ENCODE measurements at regions not wholly inside any gene's neighbourhood (a gene's known extent, or its start where the extent isn't known, plus 50 kb on each side); places are given as distances from the start of the nearest gene placed in this dataset.
"Not testable (repeated sequence)": the region's sequence is repeated elsewhere in the genome, so short reads cannot be mapped to it uniquely, and the experiment has no call there.

DNA sequence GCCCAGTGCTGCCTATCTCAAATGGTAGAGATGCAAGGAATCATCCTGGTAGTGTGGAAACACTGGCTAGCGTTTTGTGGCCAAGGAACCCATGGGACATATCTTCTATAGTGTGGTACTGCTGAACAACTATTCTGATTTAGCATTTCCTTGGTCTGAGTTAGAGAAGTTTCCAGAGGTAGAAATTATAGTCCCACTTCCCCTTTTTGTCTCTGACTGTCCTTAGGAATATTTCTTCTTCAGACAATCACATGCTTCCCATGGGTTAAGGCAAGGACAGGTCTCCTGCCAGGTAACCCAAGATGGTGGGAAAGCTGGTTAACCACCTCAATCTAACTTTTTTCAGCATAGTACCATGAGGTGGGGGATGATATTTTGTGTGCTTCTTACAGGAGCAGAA lies 729.5 kb upstream of the LRRTM4 start:
- no peak for DNase-seq (ENCODE audit: low read depth)
- H3K4me3 ChIP-seq (ENCODE audit: low read length) = no peak overlapping the region
- no peaks in the 10 kb centered on the region for H3K36me3 ChIP-seq (ENCODE audit: control insufficient read depth, insufficient read depth, low read length, severe bottlenecking)
- no peaks in the 10 kb centered on the region for H3K27me3 ChIP-seq (replicated peaks; ENCODE audit: control insufficient read depth, insufficient read depth, low read length)
- H3K4me1 ChIP-seq (ENCODE audit: control insufficient read depth, insufficient read depth, low read length) = no peaks in the 10 kb centered on the region
- no peak overlapping the region for H3K9ac ChIP-seq (ENCODE audit: low read length)
- peaks cover under 1% of the 10 kb centered on the region for H3K9me3 ChIP-seq (ENCODE audit: control insufficient read depth, low read length)

DNA sequence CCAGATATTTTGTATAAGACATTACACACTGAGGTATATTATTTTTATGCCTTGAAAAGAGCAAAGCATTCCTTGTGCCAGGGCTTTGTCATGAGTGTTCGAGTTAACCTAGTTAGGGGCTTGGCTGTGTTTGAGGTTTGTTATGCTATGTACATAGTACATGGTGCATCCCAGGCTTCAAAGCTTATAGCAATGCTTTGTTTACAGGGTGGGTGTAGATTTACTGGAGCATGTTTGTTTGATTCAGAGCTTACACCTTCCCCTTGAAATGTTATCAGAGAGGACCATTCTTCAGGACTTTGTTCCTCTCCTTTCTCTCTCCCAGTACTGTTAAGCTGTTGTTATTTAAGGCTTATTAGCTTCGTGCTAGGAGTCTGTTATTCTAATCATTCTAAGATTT lies 738.7 kb upstream of the LRRTM4 start:
- no peaks in the 10 kb centered on the region for H3K9me3 ChIP-seq (ENCODE audit: control insufficient read depth, low read length)
- DNase-seq (ENCODE audit: low read depth) = no peak
- no peaks in the 10 kb centered on the region for H3K27me3 ChIP-seq (replicated peaks; ENCODE audit: control insufficient read depth, insufficient read depth, low read length)
- H3K36me3 ChIP-seq (ENCODE audit: control insufficient read depth, insufficient read depth, low read length, severe bottlenecking) = no peaks in the 10 kb centered on the region
- no peak overlapping the region for H3K4me3 ChIP-seq (ENCODE audit: low read length)
- no peaks in the 10 kb centered on the region for H3K4me1 ChIP-seq (ENCODE audit: control insufficient read depth, insufficient read depth, low read length)
- H3K9ac ChIP-seq (ENCODE audit: low read length) = no peak overlapping the region

DNA sequence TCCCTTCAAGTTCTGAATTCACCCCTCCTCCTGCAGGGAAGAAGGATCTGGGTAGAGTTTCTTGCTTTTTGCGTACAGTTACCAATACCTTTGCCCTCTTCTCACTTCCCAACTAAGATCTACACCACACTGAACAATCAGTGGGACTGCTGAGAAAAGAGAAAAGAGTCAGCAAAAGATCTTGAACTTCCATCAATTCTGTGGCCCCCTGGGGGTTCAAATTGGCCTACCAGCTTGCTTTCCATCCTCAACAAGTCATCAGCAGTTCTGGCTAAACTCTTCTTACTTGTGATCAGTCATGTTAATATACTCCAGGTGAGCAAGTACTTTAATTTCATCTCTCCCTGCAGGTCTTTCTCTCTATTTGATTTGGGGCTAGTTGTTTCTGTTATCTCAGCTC lies 739.3 kb upstream of the LRRTM4 start:
- Histone ChIP-seq H3K4me3 (ENCODE audit: low read length) (no peak overlapping the region), H3K27me3 (replicated peaks; ENCODE audit: control insufficient read depth, insufficient read depth, low read length) (no peaks in the 10 kb centered on the region), H3K36me3 (ENCODE audit: control insufficient read depth, insufficient read depth, low read length, severe bottlenecking) (no peaks in the 10 kb centered on the region), H3K4me1 (ENCODE audit: control insufficient read depth, insufficient read depth, low read length) (no peaks in the 10 kb centered on the region), H3K9me3 (ENCODE audit: control insufficient read depth, low read length) (no peaks in the 10 kb centered on the region), H3K9ac (ENCODE audit: low read length) (no peak overlapping the region)
- no peak for DNase-seq (ENCODE audit: low read depth)

DNA sequence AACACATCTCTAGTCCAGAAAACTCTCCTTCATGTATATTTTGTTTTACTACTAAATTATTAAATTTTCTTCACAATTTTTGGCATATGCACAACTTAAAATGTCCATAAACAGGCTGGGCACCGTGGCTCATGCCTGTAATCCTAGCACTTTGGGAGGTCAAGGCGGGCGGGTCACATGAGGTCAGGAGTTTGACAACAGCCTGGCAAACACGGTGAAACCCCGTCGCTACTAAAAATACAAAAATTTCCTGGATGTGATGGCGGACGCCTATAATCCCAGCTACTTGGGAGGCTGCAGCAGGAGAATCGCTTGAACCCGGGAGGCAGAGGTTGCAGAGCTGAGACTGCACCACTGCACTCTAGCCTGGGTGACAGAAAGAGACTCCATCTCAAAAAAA lies 739.9 kb upstream of the LRRTM4 start:
- H3K9ac ChIP-seq (ENCODE audit: low read length) = not testable (repeated sequence)

DNA sequence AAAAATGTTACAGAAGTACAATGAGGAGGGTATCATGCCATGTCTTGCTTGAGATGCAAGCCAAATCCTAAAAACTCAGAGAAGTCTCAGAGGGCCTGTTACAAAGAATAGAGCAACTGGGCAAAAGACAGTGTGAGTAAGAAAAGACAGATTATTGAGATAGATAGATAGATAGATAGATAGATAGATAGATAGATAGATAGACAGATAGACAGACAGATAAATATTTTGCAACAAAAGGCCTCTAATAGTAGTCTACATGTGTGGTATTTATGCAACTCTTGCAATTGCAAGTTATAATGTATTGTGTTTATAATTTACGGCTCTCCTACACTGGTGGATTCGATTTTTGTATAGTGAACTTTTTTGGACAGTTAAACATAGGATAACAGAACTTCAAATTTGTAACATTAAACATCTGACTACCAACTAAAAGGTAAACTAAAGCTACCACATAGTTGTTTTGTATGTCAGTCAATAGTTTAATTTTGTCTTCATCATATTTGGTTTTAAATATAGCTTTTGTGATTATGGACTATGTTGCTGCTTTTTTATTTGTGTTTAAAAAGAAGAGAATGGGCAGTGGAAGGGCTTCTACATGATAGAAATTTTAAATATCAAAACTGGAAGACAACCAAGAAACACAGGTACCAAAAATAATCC lies 740.7 kb upstream of the LRRTM4 start:
- no peak for DNase-seq (ENCODE audit: low read depth)
- no peak overlapping the region for H3K9ac ChIP-seq (ENCODE audit: low read length)
- H3K36me3 ChIP-seq (ENCODE audit: control insufficient read depth, insufficient read depth, low read length, severe bottlenecking) = no peaks in the 10 kb centered on the region
- H3K4me3 ChIP-seq (ENCODE audit: low read length) = no peak overlapping the region
- H3K4me1 ChIP-seq (ENCODE audit: control insufficient read depth, insufficient read depth, low read length) = no peaks in the 10 kb centered on the region
- no peaks in the 10 kb centered on the region for H3K9me3 ChIP-seq (ENCODE audit: control insufficient read depth, low read length)
- no peaks in the 10 kb centered on the region for H3K27me3 ChIP-seq (replicated peaks; ENCODE audit: control insufficient read depth, insufficient read depth, low read length)

More for the DNA sequence above, 739.9 kb upstream of the LRRTM4 start:
- H3K4me1 ChIP-seq (ENCODE audit: control insufficient read depth, insufficient read depth, low read length); DNase-seq (ENCODE audit: low read depth); H3K27me3 ChIP-seq (replicated peaks; ENCODE audit: control insufficient read depth, insufficient read depth, low read length); H3K4me3 ChIP-seq (ENCODE audit: low read length); H3K9me3 ChIP-seq (ENCODE audit: control insufficient read depth, low read length); H3K36me3 ChIP-seq (ENCODE audit: control insufficient read depth, insufficient read depth, low read length, severe bottlenecking): not testable (repeated sequence)

DNA sequence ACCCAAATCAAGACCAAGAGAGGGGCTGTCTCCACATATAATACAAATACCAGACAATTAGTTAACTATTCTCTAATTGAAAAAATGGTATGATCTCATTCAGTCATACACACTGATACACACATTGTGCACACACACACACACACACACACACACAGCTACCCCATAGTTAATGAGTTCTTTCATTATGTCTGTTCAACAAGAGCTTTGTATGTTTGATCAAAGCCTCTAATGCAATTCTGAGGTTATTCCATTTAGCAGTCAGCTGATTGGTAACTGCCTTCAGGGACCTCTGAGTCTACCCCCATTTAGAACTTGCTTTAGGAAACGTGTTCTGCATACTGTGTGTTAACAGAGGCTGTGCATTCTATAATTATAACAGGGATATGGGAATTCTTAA lies 741.4 kb upstream of the LRRTM4 start:
- no peak for DNase-seq (ENCODE audit: low read depth)
- Histone ChIP-seq H3K9me3 (ENCODE audit: control insufficient read depth, low read length) (no peaks in the 10 kb centered on the region), H3K9ac (ENCODE audit: low read length) (no peak overlapping the region), H3K4me3 (ENCODE audit: low read length) (no peak overlapping the region), H3K36me3 (ENCODE audit: control insufficient read depth, insufficient read depth, low read length, severe bottlenecking) (no peaks in the 10 kb centered on the region), H3K4me1 (ENCODE audit: control insufficient read depth, insufficient read depth, low read length) (no peaks in the 10 kb centered on the region), H3K27me3 (replicated peaks; ENCODE audit: control insufficient read depth, insufficient read depth, low read length) (no peaks in the 10 kb centered on the region)

DNA sequence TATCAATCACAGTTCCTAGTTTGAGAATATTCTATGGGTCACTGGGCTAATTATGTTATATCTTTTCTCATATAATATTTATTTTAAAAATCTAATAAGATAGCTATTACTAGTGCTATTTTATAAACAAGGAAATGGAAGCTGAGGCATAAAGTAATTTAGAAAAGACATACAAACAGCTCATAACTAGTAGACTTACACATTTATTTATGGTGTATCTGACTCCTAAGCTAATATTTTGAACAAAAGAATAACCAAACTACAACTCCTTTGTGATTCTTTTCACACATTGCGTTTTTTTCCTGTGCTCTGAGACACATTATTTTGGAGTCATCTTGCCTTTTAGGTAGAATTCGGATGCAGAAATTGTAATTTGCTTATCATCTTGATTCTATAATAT lies 742.0 kb upstream of the LRRTM4 start:
- Histone ChIP-seq H3K4me3 (ENCODE audit: low read length) (no peak overlapping the region), H3K9ac (ENCODE audit: low read length) (no peak overlapping the region), H3K27me3 (replicated peaks; ENCODE audit: control insufficient read depth, insufficient read depth, low read length) (no peaks in the 10 kb centered on the region), H3K4me1 (ENCODE audit: control insufficient read depth, insufficient read depth, low read length) (no peaks in the 10 kb centered on the region), H3K9me3 (ENCODE audit: control insufficient read depth, low read length) (no peaks in the 10 kb centered on the region), H3K36me3 (ENCODE audit: control insufficient read depth, insufficient read depth, low read length, severe bottlenecking) (no peaks in the 10 kb centered on the region)
- no peak for DNase-seq (ENCODE audit: low read depth)

DNA sequence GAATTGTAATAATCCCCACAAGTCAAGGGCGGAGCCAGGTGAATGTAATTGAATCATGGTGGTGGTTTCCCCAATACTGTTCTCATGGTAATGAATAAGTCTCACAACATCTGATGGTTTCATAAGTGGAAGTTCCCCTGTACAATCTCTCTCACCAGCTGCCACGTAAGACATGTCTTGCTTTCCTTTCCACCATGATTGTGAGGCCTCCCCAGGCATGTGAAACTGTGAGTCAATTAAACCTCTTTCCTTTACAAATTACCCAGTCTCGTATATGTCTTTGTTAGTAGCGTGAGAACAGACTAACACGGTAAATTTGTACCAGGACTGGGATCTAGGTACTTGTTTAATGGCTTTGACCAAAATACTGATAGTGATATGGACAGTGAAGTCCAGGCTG lies 744.3 kb upstream of the REG3G start:
- Histone ChIP-seq H3K4me3 (ENCODE audit: low read length) (no peak overlapping the region), H3K27me3 (replicated peaks; ENCODE audit: control insufficient read depth, insufficient read depth, low read length) (no peaks in the 10 kb centered on the region), H3K9me3 (ENCODE audit: control insufficient read depth, low read length) (no peaks in the 10 kb centered on the region), H3K4me1 (ENCODE audit: control insufficient read depth, insufficient read depth, low read length) (no peaks in the 10 kb centered on the region), H3K9ac (ENCODE audit: low read length) (no peak overlapping the region), H3K36me3 (ENCODE audit: control insufficient read depth, insufficient read depth, low read length, severe bottlenecking) (no peaks in the 10 kb centered on the region)
- DNase-seq (ENCODE audit: low read depth) = no peak

DNA sequence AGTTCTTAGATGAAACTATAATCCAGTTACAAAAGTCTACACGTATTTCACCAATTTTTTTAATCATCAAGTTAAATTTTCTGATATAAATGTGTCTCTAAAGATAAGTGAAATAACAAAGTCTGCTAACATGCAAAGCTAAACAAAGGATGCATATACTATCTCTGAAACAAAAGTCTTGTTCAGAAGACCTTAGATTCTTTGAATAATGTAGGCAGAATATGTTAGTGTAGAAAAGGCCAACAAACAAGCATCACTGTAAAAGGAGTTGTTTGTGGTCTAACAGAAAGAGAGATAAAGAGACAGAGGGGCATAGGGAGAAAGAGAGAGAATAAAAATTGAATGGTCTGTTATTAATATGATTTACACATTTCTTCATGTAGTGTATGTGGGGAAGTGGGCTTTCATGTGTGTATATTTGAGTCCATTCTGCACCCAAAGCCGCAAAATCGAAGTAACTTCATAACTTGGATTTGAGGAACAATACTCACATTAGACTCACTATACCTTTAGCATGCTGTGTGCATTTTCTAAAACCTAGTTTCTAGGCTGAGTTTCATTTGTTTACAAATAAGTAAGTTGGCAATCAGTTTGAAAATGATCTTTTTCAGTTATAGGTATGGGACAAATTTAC lies 734.8 kb upstream of the REG3G start:
- H3K36me3 ChIP-seq (ENCODE audit: control insufficient read depth, insufficient read depth, low read length, severe bottlenecking) = no peaks in the 10 kb centered on the region
- no peak overlapping the region for H3K9ac ChIP-seq (ENCODE audit: low read length)
- H3K4me1 ChIP-seq (ENCODE audit: control insufficient read depth, insufficient read depth, low read length) = no peaks in the 10 kb centered on the region
- H3K4me3 ChIP-seq (ENCODE audit: low read length) = no peak overlapping the region
- H3K9me3 ChIP-seq (ENCODE audit: control insufficient read depth, low read length) = no peaks in the 10 kb centered on the region
- DNase-seq (ENCODE audit: low read depth) = no peak
- no peaks in the 10 kb centered on the region for H3K27me3 ChIP-seq (replicated peaks; ENCODE audit: control insufficient read depth, insufficient read depth, low read length)

DNA sequence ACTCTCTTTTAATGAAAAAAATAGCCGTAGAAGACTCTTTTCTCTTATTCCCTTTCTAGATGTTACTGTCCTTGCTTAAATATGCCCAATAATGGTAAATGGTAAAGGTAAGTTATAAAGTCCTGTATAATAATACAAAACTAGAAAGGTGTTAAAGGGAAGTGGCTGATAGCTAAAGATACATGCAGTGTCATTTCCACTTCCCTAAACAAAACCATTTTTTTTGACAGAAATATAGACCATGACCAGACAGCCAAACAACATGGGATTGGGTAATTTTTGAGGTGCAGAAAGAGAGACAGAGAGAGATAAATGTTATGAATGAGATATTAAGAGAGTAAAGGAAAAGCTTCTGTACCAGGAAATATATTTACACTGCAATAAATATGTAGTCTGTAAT lies 731.7 kb upstream of the REG3G start:
- Histone ChIP-seq H3K4me1 (ENCODE audit: control insufficient read depth, insufficient read depth, low read length) (no peaks in the 10 kb centered on the region), H3K9ac (ENCODE audit: low read length) (no peak overlapping the region), H3K9me3 (ENCODE audit: control insufficient read depth, low read length) (no peaks in the 10 kb centered on the region), H3K36me3 (ENCODE audit: control insufficient read depth, insufficient read depth, low read length, severe bottlenecking) (no peaks in the 10 kb centered on the region), H3K27me3 (replicated peaks; ENCODE audit: control insufficient read depth, insufficient read depth, low read length) (no peaks in the 10 kb centered on the region), H3K4me3 (ENCODE audit: low read length) (no peak overlapping the region)
- no peak for DNase-seq (ENCODE audit: low read depth)

DNA sequence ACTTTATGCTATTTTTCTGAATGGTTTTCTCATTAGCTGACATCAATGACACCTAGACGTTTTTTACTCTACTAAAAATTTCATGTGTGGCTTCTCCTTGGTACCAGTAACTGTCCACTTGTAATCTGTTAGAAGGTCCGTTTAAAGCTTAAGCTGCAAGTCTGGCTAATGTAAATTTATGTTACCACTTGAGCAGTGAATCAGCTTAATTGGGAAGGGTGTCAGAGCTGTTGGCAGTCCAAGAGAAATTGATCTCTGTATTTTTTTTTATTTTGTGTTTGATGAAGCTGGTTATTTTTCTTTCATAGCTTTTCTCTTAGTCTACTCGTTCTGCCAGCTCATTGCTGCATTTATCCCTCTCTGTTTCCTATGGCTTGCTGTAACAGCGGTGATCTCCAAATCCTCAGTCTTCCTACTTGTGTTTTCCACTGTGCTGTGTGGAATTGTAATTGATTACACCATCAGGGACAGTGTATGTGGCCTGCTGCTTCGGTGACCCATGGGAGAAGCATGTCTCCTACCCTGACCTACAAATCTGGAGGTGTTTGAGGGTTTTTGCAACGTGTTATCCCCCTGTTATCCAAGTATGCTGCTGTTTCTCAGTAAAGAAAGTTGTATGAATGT lies 724.2 kb upstream of the REG3G start:
- no peaks in the 10 kb centered on the region for H3K36me3 ChIP-seq (ENCODE audit: control insufficient read depth, insufficient read depth, low read length, severe bottlenecking)
- no peaks in the 10 kb centered on the region for H3K27me3 ChIP-seq (replicated peaks; ENCODE audit: control insufficient read depth, insufficient read depth, low read length)
- DNase-seq (ENCODE audit: low read depth) = no peak

More for the DNA sequence above, 724.2 kb upstream of the REG3G start:
- no peak overlapping the region for H3K9ac ChIP-seq (ENCODE audit: low read length)
- no peaks in the 10 kb centered on the region for H3K4me1 ChIP-seq (ENCODE audit: control insufficient read depth, insufficient read depth, low read length)
- no peaks in the 10 kb centered on the region for H3K9me3 ChIP-seq (ENCODE audit: control insufficient read depth, low read length)
- H3K4me3 ChIP-seq (ENCODE audit: low read length) = no peak overlapping the region
